NCI-H146 treated with DMSO at 0.1 percent for 48 hours (cell line): ENCODE measurements at regions not wholly inside any gene's neighbourhood (a gene's known extent, or its start where the extent isn't known, plus 50 kb on each side); places are given as distances from the start of the nearest gene placed in this dataset.

Experiments
- DNase-seq: peaks from one replicate; lab custom pipeline; 2025; ENCODE audit not compliant: unreplicated experiment; lab: John Stamatoyannopoulos, UW

DNA sequence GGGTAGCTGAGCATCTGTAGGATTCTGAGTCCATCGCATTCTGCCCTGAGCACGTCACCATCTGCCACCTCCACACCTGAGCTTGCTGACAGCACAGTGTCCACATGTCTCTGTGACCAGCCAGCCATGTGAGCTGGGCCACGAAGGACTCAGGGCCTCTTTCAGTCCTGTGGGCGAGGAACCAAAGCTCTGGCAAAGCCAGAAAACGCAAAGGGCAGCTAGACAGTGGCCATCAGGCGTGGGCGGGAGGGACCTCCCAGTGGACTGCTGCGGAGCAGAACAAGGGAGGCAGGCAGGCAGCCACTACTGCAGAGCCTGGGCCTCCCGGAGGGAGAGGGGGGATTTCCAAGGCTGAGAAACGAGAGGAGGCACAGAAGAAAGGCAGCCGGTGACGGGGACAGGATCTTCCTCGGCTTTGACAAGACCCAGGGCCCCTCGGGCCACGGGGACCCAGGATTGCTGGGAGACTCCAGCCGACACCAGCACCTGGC lies 274.6 kb upstream of the SALL3 start:
- DNase-seq: no peak

DNA sequence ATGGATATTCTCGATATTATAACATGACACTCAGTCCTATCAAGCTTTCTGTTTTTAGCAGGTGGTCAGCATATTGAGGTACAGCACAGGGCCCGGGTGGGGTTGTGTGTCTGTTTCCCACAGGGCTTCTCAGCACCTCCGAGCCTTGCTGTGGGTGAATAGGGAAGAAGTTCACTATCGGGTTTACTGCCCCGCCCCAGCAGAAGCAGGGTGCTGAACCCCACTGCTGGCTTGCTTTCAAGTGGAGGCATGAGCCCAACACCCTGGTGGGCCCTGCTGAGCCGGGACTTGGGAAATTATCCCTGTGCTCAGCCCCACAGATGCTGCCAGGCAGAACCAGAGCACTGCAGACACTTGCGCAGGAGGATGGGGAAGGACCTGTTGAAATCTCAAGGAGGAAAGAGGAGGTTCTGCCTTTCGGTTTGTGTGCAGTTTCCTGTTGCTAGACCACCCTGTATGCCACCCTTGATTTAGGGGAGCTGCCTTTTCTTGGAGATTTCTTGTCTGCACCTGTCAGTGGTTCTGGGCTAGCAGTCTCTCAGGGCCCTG lies 270.3 kb upstream of the SALL3 start:
- DNase-seq: no peak

DNA sequence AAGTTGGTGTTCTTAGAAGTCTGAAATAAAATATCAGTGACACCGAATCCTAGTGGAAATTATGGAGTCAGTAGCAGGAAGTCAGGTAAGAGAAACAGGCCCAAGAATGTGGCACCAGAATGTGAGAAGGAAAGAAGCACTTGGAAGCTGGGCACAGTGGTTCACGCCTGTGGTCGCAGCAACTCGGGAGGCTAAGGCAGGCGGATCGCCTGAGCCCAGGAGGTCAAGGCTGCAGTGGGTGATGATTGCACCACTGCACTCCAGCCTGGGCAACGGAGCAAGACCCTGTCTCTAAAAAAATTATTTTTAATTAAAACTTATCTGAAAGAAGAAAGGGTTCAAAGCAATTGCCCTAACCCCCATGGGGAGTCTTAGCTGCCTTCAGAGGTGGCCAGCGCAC lies 268.3 kb upstream of the SALL3 start:
- DNase-seq: no peak

DNA sequence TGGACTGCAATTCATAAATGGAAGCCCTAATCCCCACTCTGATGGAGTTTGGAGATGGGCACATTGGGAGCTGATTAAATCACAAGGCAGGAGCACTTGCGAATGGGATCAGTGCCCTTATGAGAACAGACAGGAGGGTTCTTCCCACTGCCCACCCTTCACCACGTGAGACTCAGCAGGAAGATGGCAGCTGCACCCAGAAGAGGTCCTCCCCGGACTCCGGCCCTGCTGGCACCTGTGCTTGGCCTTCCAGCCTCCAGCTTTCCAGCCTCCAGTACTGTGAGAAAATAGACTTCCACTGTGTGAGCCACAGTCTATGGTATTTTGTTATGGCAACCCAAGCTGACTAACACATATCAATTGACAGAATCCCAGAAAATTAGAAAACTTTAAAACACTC lies 267.6 kb upstream of the SALL3 start:
- no peak for DNase-seq

GRCh38 chr18:78713069-78713468 lies 266.5 kb upstream of the SALL3 start:
- no peak for DNase-seq

- DNase-seq: peak; percentile 33
Measured at GRCh38 chr18:78713726-78714125, 265.9 kb upstream of the SALL3 start.

DNA sequence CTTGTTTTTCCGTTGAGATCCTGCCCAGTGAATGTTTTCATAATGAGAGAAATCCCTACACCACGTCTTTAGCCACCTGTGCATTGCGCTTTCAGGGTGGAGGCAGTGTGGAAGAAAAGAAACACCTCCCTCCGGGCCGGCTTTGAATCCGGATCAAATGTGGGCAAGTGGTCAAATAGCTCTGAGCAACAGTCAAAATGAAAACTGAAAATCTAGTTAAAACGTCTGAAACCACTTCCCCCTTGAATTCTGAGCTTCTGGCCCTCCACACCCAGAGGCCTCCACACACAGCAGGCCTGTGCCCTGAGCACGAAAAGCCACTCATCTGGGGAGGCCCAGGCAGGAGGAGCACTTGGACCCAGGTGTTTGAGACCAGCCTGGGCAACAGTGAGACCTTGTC lies 263.6 kb upstream of the SALL3 start:
- DNase-seq: no peak

GRCh38 chr18:78716581-78716980 lies 263.0 kb upstream of the SALL3 start:
- no peak for DNase-seq

GRCh38 chr18:78717051-78717765 lies 262.4 kb upstream of the SALL3 start:
- no peak for DNase-seq

- no peak for DNase-seq
Measured at GRCh38 chr18:78717766-78718150, 261.9 kb upstream of the SALL3 start.

DNA sequence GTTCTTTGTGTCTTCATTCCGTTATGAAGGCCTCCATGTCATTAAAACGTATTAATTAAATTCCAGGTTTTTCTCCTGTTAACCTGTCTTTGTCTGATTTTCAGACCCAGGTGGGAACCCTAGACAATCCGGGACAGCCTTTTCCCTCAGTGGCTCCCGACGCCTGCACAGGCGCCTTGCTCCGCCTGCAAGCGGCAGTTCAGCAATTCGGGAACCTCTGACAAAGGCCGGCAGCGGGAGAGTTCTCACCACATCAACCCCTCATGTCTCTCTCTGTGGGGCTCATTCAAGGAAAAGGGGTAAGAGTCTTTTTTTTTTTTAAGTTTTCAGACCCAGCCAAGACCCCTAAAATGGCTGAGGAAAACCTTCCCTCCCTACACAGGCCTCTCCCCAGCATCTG lies 259.8 kb upstream of the SALL3 start:
- DNase-seq: no peak

DNA sequence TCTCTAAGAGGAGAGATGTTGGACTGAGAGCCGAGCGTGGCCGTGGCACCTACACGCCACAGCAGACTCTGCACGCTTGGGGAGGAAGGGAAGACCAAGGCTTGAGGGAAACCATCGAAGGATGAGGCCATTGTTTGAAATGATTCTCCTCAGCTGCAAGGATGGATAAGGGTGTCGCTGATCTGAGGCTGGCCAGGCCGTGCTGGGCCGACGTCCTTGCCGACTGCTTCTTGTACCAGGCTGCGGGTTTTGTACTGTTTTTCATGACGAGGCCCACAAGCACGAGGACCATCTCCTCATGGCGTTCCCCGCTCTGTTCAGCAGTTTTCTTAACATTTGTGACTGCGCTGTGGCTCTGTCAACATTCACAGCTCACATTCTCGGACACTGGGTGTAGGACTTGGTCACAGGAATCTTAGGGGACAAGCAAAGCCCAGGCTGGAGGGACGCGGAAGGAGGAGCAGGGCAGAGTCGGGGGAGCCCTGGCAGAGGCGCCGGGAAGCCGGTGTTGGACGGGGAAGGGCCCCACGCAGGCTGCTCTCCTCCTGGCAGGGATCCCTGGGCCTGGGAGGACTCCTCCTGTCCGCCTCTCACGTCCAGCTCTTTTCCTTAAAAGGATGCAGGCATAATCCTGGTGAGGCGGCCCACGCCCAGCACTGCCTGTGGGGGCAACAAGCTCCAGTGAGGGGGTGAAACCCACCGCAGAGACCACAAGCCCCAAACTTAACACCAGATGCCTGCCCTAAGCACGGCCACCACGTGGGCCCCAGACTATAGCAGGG lies 259.0 kb upstream of the SALL3 start:
- DNase-seq: no peak

DNA sequence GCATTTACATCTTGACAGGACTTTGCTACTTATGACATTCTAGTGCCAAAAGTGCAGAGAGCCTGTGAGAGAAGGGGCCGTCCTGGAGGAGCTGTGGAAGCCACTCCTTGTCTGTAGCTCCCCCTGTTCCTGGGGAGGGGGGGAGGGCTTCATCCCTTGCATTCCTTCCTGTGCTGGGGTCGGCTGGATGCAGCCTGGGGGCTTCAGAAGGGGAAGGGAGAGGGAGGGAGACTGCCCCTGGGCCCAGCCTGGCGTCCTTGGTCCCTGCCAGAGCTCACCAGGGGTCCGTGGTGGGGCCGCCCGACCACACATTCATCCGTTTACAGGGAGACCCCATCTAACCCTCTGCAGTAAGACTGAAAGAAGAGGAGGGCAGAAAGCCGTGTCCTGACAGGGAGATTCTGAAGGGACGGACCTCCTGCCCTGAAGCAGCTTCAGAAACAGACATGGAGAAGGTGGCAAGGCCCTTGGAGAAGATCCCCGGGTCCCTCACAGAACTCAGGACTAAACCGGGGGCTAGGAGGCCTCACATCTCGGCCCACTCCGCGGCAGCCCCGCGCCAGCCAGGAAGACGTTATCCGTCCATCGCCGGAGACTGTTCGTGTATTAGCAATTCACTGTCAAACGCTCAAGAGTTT lies 258.3 kb upstream of the SALL3 start:
- DNase-seq: no peak

GRCh38 chr18:78721981-78722380 lies 257.6 kb upstream of the SALL3 start:
- DNase-seq: no peak

- DNase-seq: no peak
Measured at GRCh38 chr18:78722386-78722785, 257.2 kb upstream of the SALL3 start.

DNA sequence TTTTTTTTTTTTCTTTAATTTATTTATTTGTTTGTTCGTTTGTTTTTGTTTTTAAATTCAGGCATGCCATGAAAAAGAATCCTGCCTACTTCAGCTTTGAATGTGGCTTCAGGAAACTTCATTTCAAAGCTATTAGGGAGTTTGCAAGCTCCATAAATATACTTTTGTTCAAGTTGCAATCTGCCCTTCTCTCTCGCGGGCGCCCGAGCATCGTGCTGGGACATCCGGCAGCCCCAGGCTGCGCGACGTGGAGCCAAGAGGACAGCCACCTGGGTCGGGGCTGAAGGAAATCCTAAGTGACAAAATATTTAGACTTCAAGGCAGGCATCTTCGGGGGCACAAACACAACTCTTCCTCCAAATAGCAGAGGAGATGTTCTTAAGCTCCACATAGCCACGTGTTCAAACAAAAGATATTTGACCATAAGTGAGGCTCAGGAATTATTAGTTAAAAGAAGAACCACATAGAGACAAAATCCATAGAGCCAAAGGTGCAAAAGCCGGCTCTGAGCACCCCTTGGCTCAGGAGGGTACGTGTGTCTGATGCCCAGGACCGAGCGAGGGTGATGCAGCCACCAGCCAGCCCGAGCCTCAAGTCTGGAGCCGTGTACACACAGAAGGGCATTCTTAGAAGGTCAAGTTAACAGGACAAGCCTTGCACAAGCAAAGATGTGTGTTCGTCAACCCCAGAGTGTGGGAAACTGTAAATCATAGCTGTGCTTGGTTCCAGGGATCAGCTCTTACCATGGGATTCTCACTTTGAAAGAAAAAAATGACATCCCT lies 256.5 kb upstream of the SALL3 start:
- no peak for DNase-seq

GRCh38 chr18:78724214-78724914 lies 255.3 kb upstream of the SALL3 start:
- DNase-seq: no peak

DNA sequence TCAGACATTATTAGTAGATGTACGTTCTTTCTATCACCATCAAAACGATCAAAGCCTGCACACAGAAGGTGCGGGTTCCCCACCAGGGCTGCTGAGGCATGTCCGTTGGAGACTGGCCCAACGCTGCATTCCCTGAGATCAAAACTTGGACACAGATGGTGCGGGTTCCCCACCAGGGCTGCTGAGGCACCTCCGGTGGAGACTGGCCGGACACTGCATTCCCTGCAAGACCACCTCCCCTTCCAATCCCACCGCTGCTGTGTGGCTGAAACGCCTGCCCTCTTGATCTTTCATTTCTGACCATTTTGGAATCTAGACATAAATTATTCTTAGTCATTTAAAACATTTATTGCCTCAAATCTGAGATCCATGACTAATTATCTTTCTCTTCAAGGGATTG lies 254.2 kb upstream of the SALL3 start:
- no peak for DNase-seq

DNA sequence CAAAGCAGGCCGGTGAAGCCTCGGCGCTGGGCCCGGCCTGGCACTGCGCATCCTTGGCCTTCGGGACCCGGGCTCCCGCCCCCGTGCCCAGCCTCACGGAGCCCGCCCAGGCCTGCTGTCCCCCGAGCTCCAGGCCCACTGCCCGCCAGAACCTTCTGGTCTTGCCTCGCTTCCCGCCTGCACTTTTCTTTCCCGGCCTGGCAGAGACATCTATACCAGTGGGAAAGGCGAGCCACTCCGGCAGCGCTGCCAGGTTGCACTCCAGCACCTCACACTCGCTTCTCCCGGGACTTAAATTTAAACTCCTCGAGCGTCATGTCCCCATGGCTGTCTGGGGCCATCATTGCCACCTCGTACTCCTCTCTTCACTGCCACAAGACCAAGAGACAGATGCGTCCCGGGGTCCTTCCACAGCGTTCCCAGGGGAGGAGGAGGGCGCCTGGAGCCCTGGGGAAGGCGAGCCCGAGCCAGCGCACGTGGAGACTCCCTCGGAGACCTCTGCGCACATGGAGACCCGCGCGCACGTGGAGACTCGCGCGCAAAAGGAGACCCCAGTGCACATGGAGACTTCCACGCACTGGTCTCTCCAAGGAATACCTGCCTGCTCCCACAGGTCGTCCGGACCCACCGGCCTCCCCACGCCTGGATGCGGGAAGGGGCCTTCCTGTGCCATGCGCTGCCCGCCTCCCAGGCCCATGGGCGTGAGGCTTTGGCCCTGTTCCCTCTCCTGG lies 253.1 kb upstream of the SALL3 start:
- no peak for DNase-seq
